H9 (cell line): ENCODE measurements at regions not wholly inside any gene's neighbourhood (a gene's known extent, or its start where the extent isn't known, plus 50 kb on each side); places are given as distances from the start of the nearest gene placed in this dataset.

Experiments
- DNase-seq: peaks from one replicate; pipeline ENCODE4 v3.0.0-alpha.2; 2017
- H2AFZ ChIP-seq: one replicate; pipeline ENCODE4 v1.6.1; 2013; ENCODE audit warnings: mild to moderate bottlenecking, low read length, control low read depth, moderate library complexity
- H2AK5ac ChIP-seq: 2 replicates; pipeline ENCODE4 v1.6.1; 2013; ENCODE audit warnings: low read length, control low read depth, mixed read lengths; ENCODE audit not compliant: insufficient read length
- H2BK120ac ChIP-seq: one replicate; pipeline ENCODE4 v1.6.1; 2013; ENCODE audit warnings: low read depth, mild to moderate bottlenecking, low read length, control low read depth, inconsistent platforms; ENCODE audit not compliant: poor library complexity, severe bottlenecking
- H2BK12ac ChIP-seq: 2 replicates; pipeline ENCODE4 v1.6.1; 2013; ENCODE audit warnings: low read length, control low read depth, mixed read lengths, low read depth; ENCODE audit not compliant: insufficient read length
- H2BK15ac ChIP-seq: 2 replicates; pipeline ENCODE4 v1.6.1; 2013; ENCODE audit warnings: low read depth, low read length, control low read depth
- H2BK20ac ChIP-seq: one replicate; pipeline ENCODE4 v1.6.1; 2013; ENCODE audit warnings: low read depth, mild to moderate bottlenecking, low read length, control low read depth, inconsistent platforms; ENCODE audit not compliant: poor library complexity, severe bottlenecking
- H2BK5ac ChIP-seq: 2 replicates; pipeline ENCODE4 v1.6.1; 2013; ENCODE audit warnings: low read length, control low read depth, mixed read lengths; ENCODE audit not compliant: insufficient read length
- H3K14ac ChIP-seq: 2 replicates; pipeline ENCODE4 v1.6.1; 2013; ENCODE audit warnings: low read length, control low read depth; ENCODE audit not compliant: insufficient read depth
- H3K18ac ChIP-seq: 2 replicates; pipeline ENCODE4 v1.6.1; 2013; ENCODE audit warnings: low read depth, mild to moderate bottlenecking, mixed read lengths, low read length, control low read depth; ENCODE audit not compliant: insufficient read length
- H3K23ac ChIP-seq: 2 replicates; pipeline ENCODE4 v1.6.1; 2013; ENCODE audit warnings: low read length, control low read depth, mixed read lengths, low read depth; ENCODE audit not compliant: insufficient read length
- H3K23me2 ChIP-seq: 2 replicates; pipeline ENCODE4 v1.6.1; 2013; ENCODE audit warnings: low read depth, mild to moderate bottlenecking, mixed read lengths, low read length, control low read depth; ENCODE audit not compliant: insufficient read length, poor library complexity, severe bottlenecking
- H3K27ac ChIP-seq: 2 replicates; pipeline ENCODE4 v1.5.1; 2013; ENCODE audit warnings: low read length, control low read depth, mixed read lengths, low read depth; ENCODE audit not compliant: insufficient read length
- H3K27me3 ChIP-seq: 2 replicates; pipeline ENCODE4 v1.6.1; 2013; ENCODE audit warnings: low read length, control low read depth, inconsistent platforms; ENCODE audit not compliant: insufficient read depth
- H3K4ac ChIP-seq: 2 replicates; pipeline ENCODE4 v1.6.1; 2013; ENCODE audit warnings: low read depth, mild to moderate bottlenecking, control low read depth, inconsistent platforms, low read length, moderate library complexity
- H3K4me1 ChIP-seq: 2 replicates; pipeline ENCODE4 v1.6.1; 2013; ENCODE audit warnings: low read length, control low read depth, inconsistent platforms; ENCODE audit not compliant: insufficient read depth
- H3K4me2 ChIP-seq: 2 replicates; pipeline ENCODE4 v1.6.1; 2013; ENCODE audit warnings: low read length, control low read depth, mixed read lengths; ENCODE audit not compliant: insufficient read length, insufficient read depth
- H3K56ac ChIP-seq: 2 replicates; pipeline ENCODE4 v1.6.1; 2013; ENCODE audit warnings: low read depth, mild to moderate bottlenecking, mixed read lengths, low read length, control low read depth; ENCODE audit not compliant: insufficient read length
- H3K79me1 ChIP-seq: 2 replicates; pipeline ENCODE4 v1.6.1; 2013; ENCODE audit warnings: low read depth, mild to moderate bottlenecking, moderate library complexity, low read length, control low read depth, inconsistent platforms; ENCODE audit not compliant: insufficient read depth, poor library complexity, severe bottlenecking
- H3K79me2 ChIP-seq: 2 replicates; pipeline ENCODE4 v1.6.1; 2013; ENCODE audit warnings: low read length, control low read depth, inconsistent platforms; ENCODE audit not compliant: insufficient read depth
- H3K9ac ChIP-seq: 2 replicates; pipeline ENCODE4 v1.6.1; 2013; ENCODE audit warnings: low read length, control low read depth, mixed read lengths; ENCODE audit not compliant: insufficient read length; ENCODE audit errors: extremely low read depth
- H3K9me3 ChIP-seq: one replicate; pipeline ENCODE4 v1.6.1; 2013; ENCODE audit warnings: low read depth, low read length, inconsistent platforms; ENCODE audit not compliant: control insufficient read depth
- H3T11ph ChIP-seq: one replicate; pipeline ENCODE4 v1.6.1; 2013; ENCODE audit warnings: mild to moderate bottlenecking, low read length, control low read depth, inconsistent platforms
- H4K20me1 ChIP-seq: one replicate; pipeline ENCODE4 v1.6.1; 2013; ENCODE audit not compliant: control insufficient read depth, insufficient read length, insufficient read depth
- H4K5ac ChIP-seq: 2 replicates; pipeline ENCODE4 v1.6.1; 2013; ENCODE audit warnings: low read depth, mild to moderate bottlenecking, mixed read lengths, low read length, control low read depth; ENCODE audit not compliant: insufficient read length
- H4K8ac ChIP-seq: replicated peaks from 2 replicates; pipeline ENCODE4 v1.6.1; 2013; ENCODE audit warnings: low read length, control low read depth, mixed read lengths, low read depth; ENCODE audit not compliant: insufficient read length
- H4K91ac ChIP-seq: 2 replicates; pipeline ENCODE4 v1.6.1; 2013; ENCODE audit warnings: low read depth, mild to moderate bottlenecking, moderate library complexity, mixed read lengths, low read length, control low read depth; ENCODE audit not compliant: insufficient read length
- H3K27ac Mint-ChIP-seq, 3 experiments: 2 replicates in 2 of 3; 3 replicates in 1 of 3; pipeline ENCODE4 v1.8.0; 2020 to 2021; ENCODE audit warnings: mixed read lengths in 3 of 3, mild to moderate bottlenecking in 1 of 3, moderate library complexity in 1 of 3
- H3K27me3 Mint-ChIP-seq: 2 replicates; pipeline ENCODE4 v1.8.0; 2021; ENCODE audit warnings: low read depth, mild to moderate bottlenecking, moderate library complexity, mixed read lengths
- H3K36me3 Mint-ChIP-seq, 3 experiments: 2 replicates in 2 of 3; 3 replicates in 1 of 3; pipeline ENCODE4 v1.8.0; 2020 to 2021; ENCODE audit warnings: low read depth in 3 of 3, mixed read lengths in 3 of 3; ENCODE audit not compliant: insufficient read depth in 1 of 3
- H3K4me1 Mint-ChIP-seq, 2 experiments: 2 replicates each; pipeline ENCODE4 v1.8.0; 2020; ENCODE audit warnings: mixed read lengths in 2 of 2
- H3K4me3 Mint-ChIP-seq, 2 experiments: 2 replicates in 1 of 2; 3 replicates in 1 of 2; pipeline ENCODE4 v1.8.0; 2020 to 2021; ENCODE audit warnings: mild to moderate bottlenecking in 2 of 2, mixed read lengths in 2 of 2, moderate library complexity in 1 of 2
- H3K9me3 Mint-ChIP-seq, 2 experiments: 2 replicates in 1 of 2; 3 replicates in 1 of 2; pipeline ENCODE4 v1.8.0; 2020; ENCODE audit warnings: mild to moderate bottlenecking in 2 of 2, mixed read lengths in 2 of 2, moderate library complexity in 1 of 2
- CTCF ChIP-seq: fragments of 200-600 bp; sonication (generic); conservative IDR thresholded peaks from 3 replicates; pipeline ENCODE4 v1.8.0; 2021; ENCODE audit warnings: antibody characterized with exemption, mild to moderate bottlenecking
- WGBS: extraction: QIAGEN DNeasy Blood & Tissue Kit; methylation state at CpG from one replicate; pipeline ENCODE4 v1.1.7; 2013; ENCODE audit warnings: missing lambda C conversion rate, low lambda C conversion rate, mixed read lengths; ENCODE audit not compliant: insufficient read length; ENCODE audit errors: extremely low coverage; 5-methylcytosine and 5-hydroxymethylcytosine counted together

GRCh38 chr13:67303661-67304333 is 73.7 kb upstream of the PCDH9 start:
- no peak overlapping the region for H2BK5ac ChIP-seq
- Mint-ChIP-seq H3K4me3 (no peak overlapping the region), H3K36me3 (no peaks in the 10 kb centered on the region), H3K9me3 (no peaks in the 10 kb centered on the region), H3K27ac (no peak overlapping the region), H3K4me1 (no peaks in the 10 kb centered on the region), H3K27me3 (no peaks in the 10 kb centered on the region)
- H2BK15ac ChIP-seq = no peak overlapping the region
- no peak overlapping the region for H4K8ac ChIP-seq
- H3K79me2 ChIP-seq = no peaks in the 10 kb centered on the region
- H2AK5ac ChIP-seq = no peak overlapping the region
- no peak overlapping the region for H3K14ac ChIP-seq
- H2BK12ac ChIP-seq = no peak overlapping the region
- no peak overlapping the region for H3K9ac ChIP-seq
- no peak overlapping the region for H4K91ac ChIP-seq
- no peak overlapping the region for H3K4ac ChIP-seq
- no peaks in the 10 kb centered on the region for H3K4me1 ChIP-seq
- TF ChIP-seq CTCF = no peak
- no peak overlapping the region for H2BK20ac ChIP-seq
- H3K79me1 ChIP-seq = no peaks in the 10 kb centered on the region
- no peak overlapping the region for H3K4me2 ChIP-seq
- H3K56ac ChIP-seq = no peak overlapping the region
- no peak overlapping the region for H3K18ac ChIP-seq
- no peaks in the 10 kb centered on the region for H3K9me3 ChIP-seq
- no peak overlapping the region for H2AFZ ChIP-seq
- H3K23me2 ChIP-seq = no peaks in the 10 kb centered on the region
- WGBS = no CpG with 5 or more reads among the region's 6 CpGs
- DNase-seq = no peak
- no peak overlapping the region for H4K5ac ChIP-seq
- no peaks in the 10 kb centered on the region for H4K20me1 ChIP-seq
- H3T11ph ChIP-seq = no peak overlapping the region
- no peak overlapping the region for H2BK120ac ChIP-seq
- no peak overlapping the region for H3K23ac ChIP-seq
- H3K27me3 ChIP-seq = no peaks in the 10 kb centered on the region
- H3K27ac ChIP-seq = no peak overlapping the region
